HEK293T (cell line): ENCODE measurements at regions not wholly inside any gene's neighbourhood (a gene's known extent, or its start where the extent isn't known, plus 50 kb on each side); places are given as distances from the start of the nearest gene placed in this dataset.

Experiments used
- CTCF ChIA-PET: fragments of 350-600 bp; formaldehyde crosslinking; extraction: SDS; loops from one replicate; lab custom pipeline; 2021; ENCODE audit warnings: antibody characterized with exemption, inconsistent platforms; lab: Yijun Ruan, JAX
- POLR2A ChIA-PET: fragments of 350-600 bp; formaldehyde crosslinking; extraction: SDS; loops from one replicate; lab custom pipeline; 2020; ENCODE audit warnings: antibody characterized with exemption, inconsistent platforms; lab: Yijun Ruan, JAX
- DNase-seq: peaks from one replicate; pipeline ENCODE4 v3.0.0; 2012; ENCODE audit warnings: mixed read lengths; ENCODE audit errors: extremely low spot score
- ARNT ChIP-seq: fragments of 450-650 bp; IDR thresholded peaks from 2 replicates; pipeline ENCODE4 v1.6.1; 2017; ENCODE audit warnings: mild to moderate bottlenecking
- BHLHE40 ChIP-seq: fragments of 450-650 bp; IDR thresholded peaks from 2 replicates; pipeline ENCODE4 v1.6.1; 2016; ENCODE audit warnings: mild to moderate bottlenecking, moderate library complexity, borderline replicate concordance
- CTBP1 ChIP-seq: fragments of 450-650 bp; IDR thresholded peaks from 2 replicates; pipeline ENCODE4 v1.6.1; 2016; ENCODE audit warnings: borderline replicate concordance
- ELF4 ChIP-seq: fragments of 450-650 bp; IDR thresholded peaks from 2 replicates; pipeline ENCODE4 v1.6.1; 2017; ENCODE audit warnings: antibody characterized with exemption
- FOXA1 ChIP-seq: fragments of 450-650 bp; IDR thresholded peaks from 2 replicates; pipeline ENCODE4 v1.6.1; 2016; ENCODE audit warnings: mild to moderate bottlenecking
- FOXK2 ChIP-seq: fragments of 450-650 bp; IDR thresholded peaks from 2 replicates; pipeline ENCODE4 v1.6.1; 2016; ENCODE audit warnings: mild to moderate bottlenecking
- FOXM1 ChIP-seq: fragments of 450-650 bp; IDR thresholded peaks from 2 replicates; pipeline ENCODE4 v1.6.1; 2017; ENCODE audit warnings: mild to moderate bottlenecking, borderline replicate concordance
- HDGF ChIP-seq: fragments of 450-650 bp; IDR thresholded peaks from 2 replicates; pipeline ENCODE4 v1.6.1; 2017; ENCODE audit warnings: antibody characterized with exemption, borderline replicate concordance
- L3MBTL2 ChIP-seq: fragments of 450-650 bp; conservative IDR thresholded peaks from 2 replicates; pipeline ENCODE4 v1.6.1; 2016; ENCODE audit warnings: mild to moderate bottlenecking
- LEF1 ChIP-seq: fragments of 450-650 bp; IDR thresholded peaks from 2 replicates; pipeline ENCODE4 v1.6.1; 2017; ENCODE audit warnings: mild to moderate bottlenecking, borderline replicate concordance
- NFRKB ChIP-seq: fragments of 450-650 bp; IDR thresholded peaks from 2 replicates; pipeline ENCODE4 v1.6.1; 2016; ENCODE audit warnings: mild to moderate bottlenecking, moderate library complexity
- SP1 ChIP-seq: fragments of 450-650 bp; IDR thresholded peaks from 2 replicates; pipeline ENCODE4 v1.6.1; 2017
- SUZ12 ChIP-seq: fragments of 450-650 bp; IDR thresholded peaks from 2 replicates; pipeline ENCODE4 v1.6.1; 2016; ENCODE audit warnings: mild to moderate bottlenecking
- TARDBP ChIP-seq: fragments of 450-650 bp; IDR thresholded peaks from 2 replicates; pipeline ENCODE4 v1.6.1; 2016
- ZNF384 ChIP-seq: fragments of 450-650 bp; IDR thresholded peaks from 2 replicates; pipeline ENCODE4 v1.6.1; 2016
- TF ChIP-seq, protein P1 (sequence below): fragments of 450-650 bp; IDR thresholded peaks from 2 replicates; pipeline ENCODE4 v1.6.1; 2016

DNA sequence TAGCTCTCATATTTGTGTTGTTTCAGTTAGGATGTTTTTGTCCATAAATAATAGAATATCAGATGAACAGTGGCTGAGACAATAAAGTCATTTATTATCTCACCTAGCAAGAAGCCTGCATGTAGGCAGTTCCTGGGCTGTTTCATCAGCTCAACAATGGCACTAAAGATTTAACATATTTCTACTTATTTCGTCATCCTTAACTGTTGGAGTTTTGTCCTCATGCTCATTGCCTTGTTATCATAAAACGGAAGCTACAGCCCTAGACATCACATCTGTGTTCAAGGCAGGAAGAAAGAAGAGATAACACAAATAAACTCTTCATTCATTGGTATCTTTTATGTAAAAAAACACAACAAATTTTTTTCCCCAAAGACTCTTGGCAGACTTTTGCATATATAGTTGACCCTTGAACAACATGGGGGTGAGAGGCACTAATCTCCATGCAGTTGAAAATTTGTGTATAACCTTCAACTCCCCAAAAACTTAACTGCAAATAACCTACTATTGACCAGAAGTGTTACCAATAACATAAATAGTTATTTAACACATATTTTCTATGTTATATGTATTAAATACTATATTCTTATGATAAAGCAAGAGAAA lies 277.2 kb upstream of the ADRA1B start:
- CTCF ChIA-PET = no interaction called here

GRCh38 chr5:159639590-159639989 lies 276.7 kb upstream of the ADRA1B start:
- TF ChIP-seq FOXK2 = no peak
- no peak for TF ChIP-seq HDGF
- no peak for TF ChIP-seq TARDBP
- no peak for TF ChIP-seq L3MBTL2
- TF ChIP-seq NFRKB = no peak
- TF ChIP-seq ARNT = no peak
- TF ChIP-seq, protein P1, sequence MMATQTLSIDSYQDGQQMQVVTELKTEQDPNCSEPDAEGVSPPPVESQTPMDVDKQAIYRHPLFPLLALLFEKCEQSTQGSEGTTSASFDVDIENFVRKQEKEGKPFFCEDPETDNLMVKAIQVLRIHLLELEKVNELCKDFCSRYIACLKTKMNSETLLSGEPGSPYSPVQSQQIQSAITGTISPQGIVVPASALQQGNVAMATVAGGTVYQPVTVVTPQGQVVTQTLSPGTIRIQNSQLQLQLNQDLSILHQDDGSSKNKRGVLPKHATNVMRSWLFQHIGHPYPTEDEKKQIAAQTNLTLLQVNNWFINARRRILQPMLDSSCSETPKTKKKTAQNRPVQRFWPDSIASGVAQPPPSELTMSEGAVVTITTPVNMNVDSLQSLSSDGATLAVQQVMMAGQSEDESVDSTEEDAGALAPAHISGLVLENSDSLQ = no peak
- TF ChIP-seq FOXM1 = no peak
- TF ChIP-seq BHLHE40 = no peak
- no peak for DNase-seq
- ChIA-PET POLR2A (no interaction called here), CTCF (interaction anchor here (1.6 kb wide), 1 partner anchor 347 kb away, joined by 5 read pairs; no protein-coding TSS in a partner anchor)

More for the DNA sequence above, 277.2 kb upstream of the ADRA1B start:
- TF ChIP-seq HDGF = no peak
- no peak for DNase-seq
- POLR2A ChIA-PET = no interaction called here

- CTCF ChIA-PET = interaction anchor here (1.6 kb wide), 1 partner anchor 347 kb away, joined by 5 read pairs; no protein-coding TSS in a partner anchor
- no peak for TF ChIP-seq ARNT
- no peak for TF ChIP-seq LEF1
- TF ChIP-seq SUZ12 = no peak
- TF ChIP-seq TARDBP = no peak
- TF ChIP-seq FOXA1 = no peak
- no peak for TF ChIP-seq ELF4
- no peak for TF ChIP-seq HDGF
- TF ChIP-seq, protein P1 = no peak
- TF ChIP-seq FOXM1 = no peak
- TF ChIP-seq FOXK2 = no peak
- TF ChIP-seq L3MBTL2 = no peak
- no peak for TF ChIP-seq SP1
- no peak for TF ChIP-seq NFRKB
- no peak for TF ChIP-seq CTBP1
- TF ChIP-seq BHLHE40 = no peak
- no peak for TF ChIP-seq ZNF384
- POLR2A ChIA-PET = no interaction called here
- no peak for DNase-seq
Observed at GRCh38 chr5:159640446-159640845, 275.8 kb upstream of the ADRA1B start.

DNA sequence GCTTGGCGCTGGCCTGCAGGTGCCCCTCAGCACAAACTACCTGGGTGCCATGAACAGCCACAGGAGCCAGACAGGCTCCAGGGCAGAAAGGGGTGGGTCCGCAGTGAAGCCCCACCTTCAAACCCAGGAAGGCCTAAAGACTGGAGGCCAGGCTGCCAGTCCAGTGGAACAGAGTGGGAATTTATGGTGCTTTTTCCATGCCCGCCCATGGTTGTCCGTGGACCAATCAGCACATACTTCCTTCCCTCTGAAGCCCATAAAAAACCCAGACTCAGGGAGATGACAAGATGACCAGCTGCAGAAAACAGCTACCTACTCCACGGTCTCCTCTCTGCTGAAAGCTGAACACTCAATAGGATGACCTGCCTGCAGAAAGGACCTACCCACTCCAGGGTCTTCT lies 275.4 kb upstream of the ADRA1B start:
- ChIA-PET POLR2A (no interaction called here), CTCF (interaction anchor here (1.6 kb wide), 1 partner anchor 346 kb away, joined by 5 read pairs; no protein-coding TSS in a partner anchor)
- TF ChIP-seq ELF4 = no peak
- TF ChIP-seq L3MBTL2 = no peak
- TF ChIP-seq BHLHE40 = no peak
- TF ChIP-seq FOXK2 = no peak
- TF ChIP-seq LEF1 = no peak
- no peak for TF ChIP-seq FOXA1
- no peak for DNase-seq

GRCh38 chr5:159641371-159642039 lies 274.8 kb upstream of the ADRA1B start:
- no peak for TF ChIP-seq ARNT
- TF ChIP-seq, protein P1 = no peak
- no peak for TF ChIP-seq FOXA1
- DNase-seq = no peak
- CTCF ChIA-PET = no interaction called here
- POLR2A ChIA-PET = no interaction called here

DNA sequence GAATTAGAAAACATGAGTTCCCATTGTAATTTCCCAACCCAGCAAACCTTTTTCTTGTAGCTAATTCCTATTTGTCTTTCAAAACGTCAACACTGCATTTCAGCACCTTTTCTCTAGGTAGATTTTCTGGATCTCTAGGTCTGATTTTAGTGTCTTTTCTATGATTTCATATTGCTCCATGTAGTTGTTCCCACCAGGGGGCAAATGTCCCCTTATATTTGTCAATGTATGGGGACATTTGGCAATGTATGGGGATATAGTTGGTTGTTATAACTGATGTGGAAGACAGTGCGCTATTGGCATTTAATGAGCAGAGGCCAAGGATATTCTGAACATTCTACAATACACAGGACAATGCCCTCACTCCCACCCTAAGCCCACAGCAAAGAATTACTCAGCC lies 273.9 kb upstream of the ADRA1B start:
- CTCF ChIA-PET = no interaction called here
- no peak for TF ChIP-seq SUZ12
- no peak for TF ChIP-seq L3MBTL2
- no peak for TF ChIP-seq CTBP1
- TF ChIP-seq ARNT = no peak
- TF ChIP-seq FOXA1 = no peak
- no peak for TF ChIP-seq ZNF384
- TF ChIP-seq, protein P1 = no peak
- no peak for TF ChIP-seq FOXK2
- TF ChIP-seq TARDBP = no peak
- TF ChIP-seq NFRKB = no peak
- TF ChIP-seq HDGF = no peak
- no peak for TF ChIP-seq ELF4
- no peak for TF ChIP-seq BHLHE40
- no peak for TF ChIP-seq FOXM1
- TF ChIP-seq SP1 = no peak
- no peak for TF ChIP-seq LEF1
- POLR2A ChIA-PET = no interaction called here
- DNase-seq = no peak
